ENCODE measurements at regions not wholly inside any gene's neighbourhood (a gene's known extent, or its start where the extent isn't known, plus 50 kb on each side); places are given as distances from the start of the nearest gene placed in this dataset.

GRCh38 chr1:218030846-218031245, 254.2 kb upstream of the RRP15 start:
- TF ChIP-seq, protein P1, sequence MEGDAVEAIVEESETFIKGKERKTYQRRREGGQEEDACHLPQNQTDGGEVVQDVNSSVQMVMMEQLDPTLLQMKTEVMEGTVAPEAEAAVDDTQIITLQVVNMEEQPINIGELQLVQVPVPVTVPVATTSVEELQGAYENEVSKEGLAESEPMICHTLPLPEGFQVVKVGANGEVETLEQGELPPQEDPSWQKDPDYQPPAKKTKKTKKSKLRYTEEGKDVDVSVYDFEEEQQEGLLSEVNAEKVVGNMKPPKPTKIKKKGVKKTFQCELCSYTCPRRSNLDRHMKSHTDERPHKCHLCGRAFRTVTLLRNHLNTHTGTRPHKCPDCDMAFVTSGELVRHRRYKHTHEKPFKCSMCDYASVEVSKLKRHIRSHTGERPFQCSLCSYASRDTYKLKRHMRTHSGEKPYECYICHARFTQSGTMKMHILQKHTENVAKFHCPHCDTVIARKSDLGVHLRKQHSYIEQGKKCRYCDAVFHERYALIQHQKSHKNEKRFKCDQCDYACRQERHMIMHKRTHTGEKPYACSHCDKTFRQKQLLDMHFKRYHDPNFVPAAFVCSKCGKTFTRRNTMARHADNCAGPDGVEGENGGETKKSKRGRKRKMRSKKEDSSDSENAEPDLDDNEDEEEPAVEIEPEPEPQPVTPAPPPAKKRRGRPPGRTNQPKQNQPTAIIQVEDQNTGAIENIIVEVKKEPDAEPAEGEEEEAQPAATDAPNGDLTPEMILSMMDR (IDR thresholded peaks at IDR 0.05; ENCODE audit: low read length): no peak
- TF ChIP-seq EZH2phosphoT487 (IDR thresholded peaks at IDR 0.05; ENCODE audit: low read length) (no peak), EZH2 (optimal IDR thresholded peaks at IDR 0.05; ENCODE audit: low read depth, low read length) (no peak)

Measured in MM.1S (cell line).